HCT116 (cell line): ENCODE measurements at regions not wholly inside any gene's neighbourhood (a gene's known extent, or its start where the extent isn't known, plus 50 kb on each side); places are given as distances from the start of the nearest gene placed in this dataset.

Source experiments
- CTCF ChIP-seq, 3 experiments: fragments of 200-600 bp in 1 of 3; sonication (generic) in 1 of 3; IDR thresholded peaks in 2 of 3; conservative IDR thresholded peaks in 1 of 3; 2 replicates each; pipeline ENCODE4 v1.5.1; 2012 to 2017; ENCODE audit warnings: low read depth in 2 of 3, low read length in 2 of 3, antibody characterized with exemption in 1 of 3, borderline replicate concordance in 1 of 3, control low read depth in 1 of 3, mild to moderate bottlenecking in 1 of 3, mixed read lengths in 1 of 3, mixed run types in 1 of 3, moderate library complexity in 1 of 3; ENCODE audit not compliant: insufficient read depth in 1 of 3
- EZH2phosphoT487 ChIP-seq: fragments of 200-600 bp; IDR thresholded peaks from 2 replicates; pipeline ENCODE4 v1.6.1; 2018; ENCODE audit warnings: antibody characterized with exemption, borderline replicate concordance
- MAX ChIP-seq: IDR thresholded peaks from 2 replicates; pipeline ENCODE4 v1.6.1; 2012
- POLR2A ChIP-seq: IDR thresholded peaks from 2 replicates; pipeline ENCODE4 v1.7.0; 2011; ENCODE audit warnings: borderline replicate concordance; ENCODE audit not compliant: insufficient read depth, insufficient read length; ENCODE audit errors: extremely low read depth
- POLR2AphosphoS5 ChIP-seq: IDR thresholded peaks from 2 replicates; pipeline ENCODE4 v1.6.1; 2011; ENCODE audit warnings: mild to moderate bottlenecking, low read depth, low read length, moderate library complexity
- REST ChIP-seq: IDR thresholded peaks from 2 replicates; pipeline ENCODE4 v1.6.1; 2012; ENCODE audit warnings: low read depth
- SRF ChIP-seq: IDR thresholded peaks from 2 replicates; pipeline ENCODE4 v1.6.1; 2012; ENCODE audit warnings: low read depth

GRCh38 chr17:31691251-31691905 lies 167.7 kb downstream of the COPRS start:
- TF ChIP-seq MAX (no peak), CTCF (IDR thresholded peaks at IDR 0.05 in 2 of 3, conservative IDR thresholded peaks at IDR 0.05 in 1 of 3; ENCODE audit: borderline replicate concordance in 1 of 3, insufficient read depth in 1 of 3, low read depth in 2 of 3, low read length in 2 of 3) (no peak), POLR2AphosphoS5 (no peak), EZH2phosphoT487 (no peak), REST (no peak), POLR2A (no peak), SRF (no peak)
